ENCODE measurements at regions not wholly inside any gene's neighbourhood (a gene's known extent, or its start where the extent isn't known, plus 50 kb on each side); places are given as distances from the start of the nearest gene placed in this dataset.
"Not testable (repeated sequence)": the region's sequence is repeated elsewhere in the genome, so short reads cannot be mapped to it uniquely, and the experiment has no call there.

DNA sequence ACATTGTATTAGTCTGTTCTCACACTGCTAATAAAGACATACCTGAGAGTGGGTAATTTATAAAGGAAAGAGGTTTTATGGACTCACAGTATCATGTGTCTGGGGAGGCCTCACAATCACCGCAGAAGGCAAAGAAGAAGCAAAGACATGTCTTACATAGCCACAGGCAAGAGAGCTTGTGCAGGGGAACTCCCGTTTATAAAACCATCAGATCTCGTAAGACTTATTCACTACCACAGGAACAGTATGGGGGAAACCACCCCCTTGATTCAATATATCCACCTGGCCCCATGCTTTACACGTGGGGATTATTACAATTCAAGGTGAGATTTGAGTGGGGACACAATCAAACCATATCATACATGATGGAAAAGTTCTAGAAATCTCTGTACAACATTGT is 165.3 kb downstream of the OR2B2 start:
- DNase-seq (ENCODE audit: low read depth in 3 of 3, low spot score in 1 of 3): not testable (repeated sequence)

GRCh38 chr6:27743787-27744186 is 168.4 kb downstream of the OR2B2 start:
- DNase-seq (ENCODE audit: low read depth in 3 of 3, low spot score in 1 of 3): no peak

DNA sequence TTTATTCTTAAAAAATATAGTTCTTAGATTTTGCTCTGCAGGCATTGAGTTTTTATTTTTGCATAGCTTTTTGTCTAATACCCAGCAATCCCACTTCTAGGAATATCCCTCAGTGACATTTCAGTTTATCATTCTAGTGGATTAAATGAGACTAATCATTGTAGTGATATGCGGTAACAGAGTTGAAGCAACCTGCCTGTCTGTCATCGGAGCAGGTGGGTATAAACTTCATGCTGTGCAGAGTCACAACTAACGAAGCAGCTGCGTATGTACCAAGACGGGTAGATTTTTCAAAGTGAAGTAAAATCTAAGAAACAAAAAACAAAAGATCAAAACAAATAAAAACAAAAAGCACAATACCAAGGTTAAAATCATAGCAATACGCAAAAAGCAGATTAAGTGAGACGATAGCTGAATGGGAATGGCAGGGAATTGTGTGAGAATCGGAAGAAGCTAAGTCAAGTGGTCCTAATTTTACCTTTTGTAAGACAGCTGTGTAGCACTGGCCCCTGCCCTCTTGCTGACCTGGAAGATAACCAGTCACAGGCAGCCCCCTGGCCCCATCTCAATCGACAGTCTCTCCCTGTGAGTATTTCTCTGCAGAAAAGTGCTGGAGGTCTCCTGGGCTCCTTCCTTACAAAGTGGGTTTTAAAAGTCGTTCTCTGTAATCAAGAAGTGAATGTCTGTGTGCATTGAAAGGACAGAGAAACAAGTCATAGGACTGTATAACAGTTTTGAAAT is 169.2 kb downstream of the OR2B2 start:
- DNase-seq (ENCODE audit: low read depth in 3 of 3, low spot score in 1 of 3): no peak

DNA sequence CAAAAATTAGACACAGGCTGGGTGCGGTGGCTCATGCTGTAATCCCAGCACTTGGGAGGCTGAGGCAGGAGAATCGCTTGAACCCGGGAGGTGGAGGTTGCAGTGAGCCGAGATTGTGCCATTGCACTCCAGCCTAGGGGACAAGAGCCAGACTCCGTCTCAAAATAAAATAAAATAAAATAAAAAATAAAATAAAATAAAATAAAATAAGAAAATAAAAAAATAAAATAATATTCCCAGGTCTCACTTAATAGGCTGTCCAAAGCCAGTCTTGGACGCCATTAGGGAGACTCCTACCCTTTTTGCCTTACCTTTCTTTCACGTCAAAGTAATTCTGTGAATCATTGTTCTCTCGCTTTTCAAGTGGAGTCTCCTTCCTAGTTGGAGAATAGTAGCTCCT is 172.3 kb downstream of the OR2B2 start:
- not testable (repeated sequence) for DNase-seq (ENCODE audit: low read depth in 3 of 3, low spot score in 1 of 3)

DNA sequence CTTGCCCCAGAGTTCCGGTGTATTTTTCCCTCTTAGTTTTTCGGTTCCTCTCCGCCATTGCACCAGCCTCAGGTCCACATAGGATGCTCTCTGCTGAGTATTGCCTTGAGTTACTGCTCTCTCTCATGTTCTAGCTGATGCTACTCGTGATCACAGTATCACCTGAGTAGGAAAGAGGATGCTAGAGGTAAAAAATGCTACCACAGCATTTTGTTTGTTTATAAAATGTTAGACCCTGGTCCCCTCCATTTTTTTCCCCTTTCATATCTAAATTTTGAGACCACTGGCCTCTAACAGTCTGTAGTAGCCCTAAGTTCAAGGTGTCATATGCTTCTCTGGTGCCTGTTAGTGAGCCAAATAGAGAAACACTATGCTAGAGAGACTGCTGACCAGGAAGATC is 175.5 kb downstream of the OR2B2 start:
- no peak for DNase-seq (ENCODE audit: low read depth in 3 of 3, low spot score in 1 of 3)

DNA sequence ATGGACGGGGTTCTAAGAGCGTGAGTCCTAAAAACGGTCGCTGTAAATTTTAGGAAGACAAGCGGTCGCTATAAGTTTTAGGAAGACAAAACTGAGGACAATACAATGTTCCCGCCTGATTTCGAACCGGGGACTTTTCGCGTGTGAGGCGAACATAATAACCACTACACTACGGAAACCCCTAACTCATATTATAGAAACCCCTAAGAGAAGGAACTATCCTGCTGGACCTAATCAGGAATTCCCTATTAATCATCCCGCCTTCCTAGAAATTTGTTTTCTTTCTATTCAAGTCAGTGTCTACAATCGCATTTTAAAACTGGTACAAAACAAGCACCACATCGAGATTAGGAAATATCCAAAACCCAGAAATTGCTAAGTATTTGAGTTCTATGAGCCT is 183.8 kb downstream of the OR2B2 start:
- DNase-seq (ENCODE audit: low read depth in 3 of 3, low spot score in 1 of 3): no peak

DNA sequence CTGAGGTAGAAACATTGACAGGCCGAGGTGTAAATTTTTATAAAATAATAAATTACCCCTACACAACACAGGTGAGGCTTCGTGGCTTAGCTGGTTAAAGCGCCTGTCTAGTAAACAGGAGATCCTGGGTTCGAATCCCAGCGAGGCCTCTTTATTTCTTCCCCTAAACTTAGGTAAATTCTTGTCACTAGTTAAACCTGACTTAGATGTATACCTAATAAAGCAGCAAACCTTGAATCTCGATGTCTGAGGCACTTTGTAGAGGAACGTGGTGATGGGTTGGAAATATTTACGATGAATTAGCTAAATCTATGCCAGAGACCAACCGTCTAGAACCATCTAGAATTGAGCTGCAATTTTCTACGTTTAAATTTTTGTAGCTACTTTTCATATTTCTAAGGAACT is 185.6 kb downstream of the OR2B2 start:
- DNase-seq (ENCODE audit: low read depth in 3 of 3, low spot score in 1 of 3): no peak

DNA sequence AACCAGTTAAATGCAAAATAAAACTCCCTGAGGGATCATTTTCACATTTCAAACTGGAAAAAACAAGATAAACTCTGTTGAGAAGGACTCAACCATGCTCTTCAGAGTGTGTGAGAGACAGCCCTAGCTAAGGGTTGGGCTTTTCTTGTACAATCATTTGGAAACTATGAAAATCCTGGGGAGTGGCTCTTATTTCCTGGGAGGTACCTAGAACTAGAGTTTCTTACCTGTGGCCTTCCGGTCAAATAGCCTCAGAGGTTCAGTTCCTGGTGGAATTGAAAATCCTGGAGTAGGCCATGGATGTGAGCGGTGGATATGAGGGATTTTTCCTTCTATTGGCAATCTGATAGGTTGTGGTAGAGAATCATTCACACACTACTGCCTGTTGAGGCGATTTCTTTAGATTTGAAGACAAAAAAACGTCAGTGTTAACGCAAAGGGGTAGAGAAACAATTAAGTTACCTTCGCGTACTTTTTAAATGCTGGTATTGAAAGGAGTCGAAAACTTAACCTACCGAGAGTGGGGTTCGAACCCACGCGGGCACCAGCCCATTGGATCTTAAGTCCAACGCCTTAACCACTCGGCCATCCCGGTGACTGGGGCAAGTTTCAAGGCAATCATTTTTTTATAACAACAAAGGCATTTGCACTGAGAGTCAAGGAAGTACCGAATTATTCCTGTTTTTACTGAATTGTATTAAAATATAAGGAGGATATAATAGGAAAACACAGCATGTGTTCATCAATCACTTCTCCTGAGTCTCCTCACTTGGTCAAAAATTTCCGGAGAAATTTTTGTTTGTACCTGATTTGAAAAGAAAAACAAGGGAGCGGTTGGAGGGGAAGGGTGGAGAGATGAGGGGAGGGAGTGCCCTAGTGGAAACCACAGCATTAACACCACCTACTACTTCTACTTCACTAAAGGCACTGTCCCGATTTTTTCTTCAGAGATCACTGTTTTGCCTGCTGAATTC is 191.3 kb downstream of the OR2B2 start:
- DNase-seq (ENCODE audit: low read depth in 3 of 3, low spot score in 1 of 3): no peak

GRCh38 chr6:27719039-27719438 is 193.2 kb downstream of the OR2B2 start:
- DNase-seq (ENCODE audit: low read depth in 3 of 3, low spot score in 1 of 3): not testable (repeated sequence)

GRCh38 chr6:27706431-27706830 is 205.8 kb downstream of the OR2B2 start:
- DNase-seq (ENCODE audit: low read depth in 3 of 3, low spot score in 1 of 3): no peak

GRCh38 chr6:27700337-27700736 is 211.9 kb downstream of the OR2B2 start:
- no peak for DNase-seq (ENCODE audit: low read depth in 3 of 3, low spot score in 1 of 3)

GRCh38 chr6:27694547-27694874 is 217.7 kb downstream of the OR2B2 start:
- no peak for DNase-seq (ENCODE audit: low read depth in 3 of 3, low spot score in 1 of 3)

DNA sequence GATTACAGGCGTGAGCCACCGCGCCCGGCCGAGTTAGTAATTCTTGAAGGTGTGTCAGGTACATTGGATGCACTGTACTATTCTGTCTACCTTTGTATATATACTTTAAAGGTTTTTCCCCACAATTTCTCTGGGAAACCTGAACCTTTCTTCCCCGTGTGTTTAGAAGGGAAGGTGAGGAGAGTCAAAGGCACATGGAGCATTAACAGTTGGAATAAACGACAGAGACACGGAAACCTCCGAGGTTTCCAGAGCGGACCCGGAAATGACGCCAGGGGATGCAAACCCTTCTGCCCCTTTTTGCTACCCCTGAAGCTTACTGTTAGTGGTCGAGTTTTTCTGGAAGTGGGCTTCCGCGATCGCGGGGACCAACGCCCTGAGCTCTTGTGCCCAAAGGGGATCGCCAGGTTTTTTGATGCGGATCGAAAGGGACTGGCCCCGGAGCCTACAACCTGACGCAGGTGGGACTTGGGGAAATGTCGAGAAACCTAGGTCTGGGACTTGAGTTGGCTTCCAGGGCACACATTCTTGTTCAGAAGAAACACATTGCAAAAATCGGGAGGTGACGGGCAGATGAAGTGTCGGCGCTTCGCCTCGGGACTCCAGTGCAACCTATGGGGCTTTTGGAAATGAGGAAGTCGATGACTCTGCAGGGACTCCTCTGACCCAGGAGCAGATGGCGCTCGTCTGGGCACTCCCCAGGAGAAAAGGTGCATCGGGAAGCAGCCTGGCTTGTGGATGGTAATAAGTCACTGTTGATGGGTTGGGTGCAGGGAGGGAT is 218.2 kb downstream of the OR2B2 start:
- no peak for DNase-seq (ENCODE audit: low read depth in 3 of 3, low spot score in 1 of 3)

- DNase-seq (ENCODE audit: low read depth in 3 of 3, low spot score in 1 of 3): not testable (repeated sequence)
Measured at GRCh38 chr6:27692133-27692532, 219.2 kb upstream of the ZNF184 start.

- DNase-seq (ENCODE audit: low read depth in 3 of 3, low spot score in 1 of 3): peak; percentile 61 to 79 (median 76)
Measured at GRCh38 chr6:27688014-27688586, 215.2 kb upstream of the ZNF184 start.

GRCh38 chr6:27687154-27688013 is 214.5 kb upstream of the ZNF184 start:
- peak; percentile 27 to 63 (median 30) for DNase-seq (ENCODE audit: low read depth in 3 of 3, low spot score in 1 of 3)

DNA sequence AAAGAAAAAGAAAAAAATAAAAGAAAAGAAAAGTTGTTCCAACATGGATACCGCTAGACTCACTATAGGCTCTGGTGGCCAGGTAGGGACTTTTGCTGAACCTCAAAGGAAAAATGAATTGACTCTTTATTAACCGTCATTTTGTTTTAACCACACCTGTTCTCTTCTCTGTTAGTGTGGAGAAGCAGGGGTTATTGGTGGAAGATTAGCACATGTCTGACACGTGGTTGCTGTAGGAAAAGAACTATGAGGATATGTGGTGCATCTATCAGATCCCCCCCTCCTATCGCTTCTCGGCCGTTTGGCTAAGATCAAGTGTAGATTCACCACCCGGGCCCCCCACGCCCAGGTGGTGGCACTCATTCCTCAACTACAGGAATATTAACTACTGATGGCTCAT is 212.4 kb upstream of the ZNF184 start:
- no peak for DNase-seq (ENCODE audit: low read depth in 3 of 3, low spot score in 1 of 3)

DNA sequence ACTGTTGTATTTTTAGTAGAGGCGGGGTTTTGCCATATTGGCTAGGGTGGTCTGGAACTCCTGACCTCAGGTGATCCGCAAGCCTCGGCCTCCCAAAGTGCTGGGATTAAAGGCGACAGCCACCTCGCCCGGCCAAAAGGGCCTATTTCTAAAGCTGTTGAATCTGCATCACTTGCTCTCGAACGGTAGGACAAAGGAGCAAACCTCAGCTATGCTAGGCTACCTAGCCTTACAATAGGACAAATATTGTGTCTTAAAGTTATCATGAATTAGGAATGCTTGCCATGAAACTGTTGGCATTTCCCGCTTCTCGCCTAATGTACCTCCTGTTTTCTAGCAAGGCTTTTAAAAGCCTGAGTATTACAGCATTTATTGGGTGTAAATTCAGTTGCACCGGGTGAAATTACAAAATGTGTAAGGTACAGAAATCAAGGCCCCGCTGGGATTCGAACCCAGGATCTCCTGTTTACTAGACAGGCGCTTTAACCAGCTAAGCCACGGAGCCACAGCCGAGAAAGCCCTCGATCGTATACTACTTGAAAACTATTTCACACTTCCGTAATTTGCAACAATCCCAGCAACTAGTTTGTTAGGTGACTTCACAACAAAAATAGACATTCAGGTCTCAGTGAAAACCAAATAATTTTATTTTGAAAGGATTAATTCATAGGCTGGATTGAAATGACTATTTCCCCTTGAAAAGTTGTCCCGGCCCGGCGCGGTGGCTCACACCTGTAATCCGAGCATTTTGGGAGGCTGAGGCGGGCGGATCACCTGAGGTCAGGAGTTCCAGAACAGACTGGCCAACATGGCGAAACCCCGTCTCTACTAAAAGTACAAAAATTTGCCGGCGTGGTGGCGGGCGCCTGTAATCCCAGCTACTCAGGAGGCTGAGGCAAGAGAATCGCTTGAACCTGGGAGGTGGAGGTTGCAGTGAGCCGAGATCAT is 211.6 kb upstream of the ZNF184 start:
- DNase-seq (ENCODE audit: low read depth in 3 of 3, low spot score in 1 of 3): peak in 2 of 3 donors; percentile 21 to 24
